ENCODE measurements at regions not wholly inside any gene's neighbourhood (a gene's known extent, or its start where the extent isn't known, plus 50 kb on each side); places are given as distances from the start of the nearest gene placed in this dataset.

- no peak for DNase-seq (ENCODE audit: low read depth)
- no peak overlapping the region for H3K4me3 ChIP-seq (replicated peaks; ENCODE audit: low read depth, low read length)
- TF ChIP-seq, protein P1, sequence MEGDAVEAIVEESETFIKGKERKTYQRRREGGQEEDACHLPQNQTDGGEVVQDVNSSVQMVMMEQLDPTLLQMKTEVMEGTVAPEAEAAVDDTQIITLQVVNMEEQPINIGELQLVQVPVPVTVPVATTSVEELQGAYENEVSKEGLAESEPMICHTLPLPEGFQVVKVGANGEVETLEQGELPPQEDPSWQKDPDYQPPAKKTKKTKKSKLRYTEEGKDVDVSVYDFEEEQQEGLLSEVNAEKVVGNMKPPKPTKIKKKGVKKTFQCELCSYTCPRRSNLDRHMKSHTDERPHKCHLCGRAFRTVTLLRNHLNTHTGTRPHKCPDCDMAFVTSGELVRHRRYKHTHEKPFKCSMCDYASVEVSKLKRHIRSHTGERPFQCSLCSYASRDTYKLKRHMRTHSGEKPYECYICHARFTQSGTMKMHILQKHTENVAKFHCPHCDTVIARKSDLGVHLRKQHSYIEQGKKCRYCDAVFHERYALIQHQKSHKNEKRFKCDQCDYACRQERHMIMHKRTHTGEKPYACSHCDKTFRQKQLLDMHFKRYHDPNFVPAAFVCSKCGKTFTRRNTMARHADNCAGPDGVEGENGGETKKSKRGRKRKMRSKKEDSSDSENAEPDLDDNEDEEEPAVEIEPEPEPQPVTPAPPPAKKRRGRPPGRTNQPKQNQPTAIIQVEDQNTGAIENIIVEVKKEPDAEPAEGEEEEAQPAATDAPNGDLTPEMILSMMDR (IDR thresholded peaks at IDR 0.05; ENCODE audit: low read length, missing control alignments): no peak
Measured at GRCh38 chr6:156057869-156058268, 602.2 kb upstream of the NOX3 start.

DNA sequence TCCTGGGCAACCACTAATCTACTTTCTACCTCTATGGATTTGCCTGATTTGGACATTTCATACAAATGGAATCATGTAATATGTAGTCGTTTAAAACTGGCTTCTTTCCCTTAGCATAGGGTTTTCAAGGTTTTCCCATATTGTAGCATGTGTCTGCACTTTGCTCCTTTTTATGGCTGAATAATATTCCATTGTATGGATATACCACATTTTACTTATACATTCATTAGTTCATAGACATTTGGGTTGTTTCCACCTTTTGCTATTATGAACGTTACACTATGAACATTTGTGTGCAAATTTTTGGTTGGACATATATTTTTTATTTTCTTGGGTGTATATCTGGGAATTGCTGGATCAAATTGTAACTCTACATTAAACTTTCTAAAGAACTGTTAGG, 600.4 kb upstream of the NOX3 start:
- TF ChIP-seq, protein P1 (IDR thresholded peaks at IDR 0.05; ENCODE audit: low read length, missing control alignments): no peak
- H3K4me3 ChIP-seq (replicated peaks; ENCODE audit: low read depth, low read length): no peak overlapping the region
- DNase-seq (ENCODE audit: low read depth): no peak

DNA sequence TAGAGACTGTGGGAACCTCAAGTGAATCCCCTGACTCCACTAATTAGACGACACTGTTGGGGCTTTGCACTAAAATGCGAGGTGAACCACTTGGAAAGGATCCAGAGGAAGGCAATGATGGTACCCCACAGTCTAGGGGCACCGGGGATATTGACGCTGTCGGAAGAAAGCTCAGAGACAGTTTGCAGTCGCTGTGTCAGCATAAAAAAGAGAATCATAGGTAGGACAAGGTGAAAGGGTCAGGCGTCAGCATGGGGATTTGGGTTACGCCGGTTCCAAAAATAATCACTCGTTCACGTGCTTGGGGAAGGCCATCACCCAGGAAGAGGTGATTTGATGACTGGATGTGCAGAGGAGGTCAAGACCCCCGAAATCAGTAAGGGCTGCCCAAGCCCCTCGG, 598.0 kb upstream of the NOX3 start:
- H3K4me3 ChIP-seq (replicated peaks; ENCODE audit: low read depth, low read length): no peak overlapping the region
- TF ChIP-seq, protein P1 (IDR thresholded peaks at IDR 0.05; ENCODE audit: low read length, missing control alignments): no peak
- no peak for DNase-seq (ENCODE audit: low read depth)

DNA sequence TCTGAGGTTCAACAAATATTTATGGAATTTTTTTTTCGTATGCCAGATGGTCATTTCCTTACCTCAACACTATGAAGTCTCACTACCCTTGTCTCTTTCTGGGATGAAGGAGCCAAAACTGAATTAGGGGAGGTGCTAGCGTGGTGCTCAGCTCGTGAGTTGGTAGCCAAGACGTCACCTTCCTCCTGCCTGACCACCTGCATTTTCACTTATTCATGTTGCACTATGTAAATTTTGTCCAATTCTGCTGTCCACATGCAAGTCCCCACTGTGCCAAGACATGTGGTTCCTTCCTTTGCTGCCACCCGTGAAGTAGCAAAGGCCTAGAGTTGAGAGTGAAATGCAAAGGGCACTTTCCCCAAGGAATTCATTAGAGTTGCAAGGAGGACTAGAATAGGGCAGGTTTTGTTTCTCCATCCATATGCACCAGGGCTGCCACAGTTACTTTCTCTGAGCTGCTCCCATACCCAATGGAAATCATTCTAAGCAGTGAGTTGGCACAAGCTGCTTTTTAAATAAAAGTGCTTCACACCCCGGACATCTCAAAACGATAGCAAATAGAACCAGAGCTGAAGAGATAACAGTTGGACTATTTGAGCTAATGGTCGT, 591.3 kb upstream of the NOX3 start:
- no peak for DNase-seq (ENCODE audit: low read depth)
- no peak overlapping the region for H3K4me3 ChIP-seq (replicated peaks; ENCODE audit: low read depth, low read length)
- TF ChIP-seq, protein P1 (IDR thresholded peaks at IDR 0.05; ENCODE audit: low read length, missing control alignments): no peak

DNA sequence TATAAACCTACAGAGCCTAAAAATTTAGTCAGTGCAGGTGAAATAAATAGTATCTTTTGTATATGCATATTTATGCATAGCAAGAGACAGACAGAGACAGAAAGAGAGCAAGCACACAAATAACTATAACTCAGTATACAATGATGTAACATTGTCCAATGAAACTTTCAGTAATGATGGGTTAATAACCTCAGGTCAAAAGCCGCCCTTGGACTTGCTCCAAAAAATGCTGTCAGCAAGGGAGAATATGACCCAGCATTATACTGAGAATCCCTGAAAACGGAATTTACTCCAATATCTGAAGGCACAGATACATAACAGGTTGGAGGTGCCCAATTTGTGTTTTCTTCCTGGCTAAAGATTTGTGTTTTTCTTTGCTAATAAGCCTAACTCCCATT, 590.6 kb upstream of the NOX3 start:
- no peak for DNase-seq (ENCODE audit: low read depth)
- TF ChIP-seq, protein P1 (IDR thresholded peaks at IDR 0.05; ENCODE audit: low read length, missing control alignments): no peak
- no peak overlapping the region for H3K4me3 ChIP-seq (replicated peaks; ENCODE audit: low read depth, low read length)

GRCh38 chr6:156045401-156046267, 590.0 kb upstream of the NOX3 start:
- TF ChIP-seq, protein P1 (IDR thresholded peaks at IDR 0.05; ENCODE audit: low read length, missing control alignments): no peak
- no peak overlapping the region for H3K4me3 ChIP-seq (replicated peaks; ENCODE audit: low read depth, low read length)
- DNase-seq (ENCODE audit: low read depth): no peak
